ACHN (cell line): ENCODE measurements at regions not wholly inside any gene's neighbourhood (a gene's known extent, or its start where the extent isn't known, plus 50 kb on each side); places are given as distances from the start of the nearest gene placed in this dataset.

ENCODE experiments used
- DNase-seq: peaks from one replicate; pipeline ENCODE4 v3.0.0-alpha.2; 2015
- in situ Hi-C: cut with HindIII; loops from 2 replicates; pipeline ENCODE4 v1.10.0; 2017; ENCODE audit warnings: low sequenced_read_pairs, low pct_ligation_motif_present, low pct_unique_long_range_greater_than_20kb

DNA sequence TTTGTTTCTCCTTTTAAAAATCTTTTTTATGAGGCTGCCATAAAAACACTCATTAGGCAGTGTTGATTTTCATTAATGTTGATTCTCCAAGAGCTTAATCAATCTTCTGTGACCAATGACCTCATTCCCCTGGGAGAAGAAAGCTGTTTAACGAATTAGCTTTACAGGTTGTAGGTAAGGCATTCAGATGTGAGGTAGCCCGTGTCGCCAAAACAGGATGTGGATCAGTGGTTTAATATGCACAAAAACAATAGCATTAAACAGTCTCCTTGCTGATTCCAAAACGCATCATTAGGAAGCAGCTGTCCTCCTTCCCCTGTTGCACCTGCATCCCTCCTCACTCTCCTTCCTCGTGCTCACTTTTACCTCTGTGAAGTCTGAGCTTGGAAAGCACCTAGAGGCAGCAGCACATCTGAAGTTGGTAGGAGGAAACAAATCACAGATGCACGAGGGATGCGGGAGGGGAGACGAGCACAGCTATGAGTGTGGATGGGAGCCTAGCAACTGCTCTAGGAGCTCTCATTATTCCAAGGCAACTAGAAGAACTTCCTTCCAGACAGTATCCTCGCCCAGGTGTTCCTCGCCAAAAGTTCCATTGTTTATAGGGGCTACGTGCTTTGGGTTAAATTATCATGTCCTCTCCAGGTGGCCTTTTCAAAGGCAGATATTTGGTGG, 179.4 kb upstream of the SNX19 start:
- in situ Hi-C loops, result no loop called here
- DNase-seq, result no peak

DNA sequence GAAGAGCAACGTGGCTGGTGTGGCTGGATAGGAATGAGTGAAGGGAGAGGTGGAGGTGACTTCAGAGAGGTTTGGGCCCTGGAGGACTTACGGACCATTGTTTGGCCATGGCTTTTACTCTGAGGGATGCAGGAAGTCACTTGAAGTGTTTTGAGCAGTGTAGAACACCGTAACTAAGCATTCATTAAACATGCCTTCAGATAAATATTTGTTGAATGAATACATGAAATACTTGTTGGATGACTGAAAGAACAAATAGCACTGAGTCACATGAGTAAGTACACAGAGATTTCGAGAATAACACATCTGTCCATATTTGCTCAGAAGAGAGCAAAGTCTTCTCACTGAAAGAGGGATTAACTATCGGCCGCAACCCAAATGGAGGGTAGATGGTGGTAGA, 182.7 kb upstream of the SNX19 start:
- DNase-seq, result no peak
- in situ Hi-C loops, result no loop called here

DNA sequence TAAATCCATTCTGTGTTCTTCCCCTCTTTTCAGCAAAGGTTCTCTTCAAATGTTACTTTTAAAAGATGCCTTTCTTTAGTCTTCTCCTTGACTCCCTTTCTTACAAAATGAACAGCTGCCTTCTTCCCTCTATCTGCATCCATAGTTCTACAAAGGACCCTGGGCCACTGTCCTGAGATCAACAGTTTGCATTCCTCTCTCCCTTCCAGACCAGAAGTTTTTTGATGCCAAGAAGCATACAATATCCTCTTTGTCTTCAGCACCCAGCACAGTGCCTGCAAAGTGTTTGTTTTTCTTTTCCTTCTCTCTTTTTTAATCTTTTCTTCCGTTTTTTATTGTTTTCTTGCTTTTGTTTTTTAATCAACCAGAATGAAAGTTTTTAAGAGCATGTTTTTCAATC, 183.5 kb upstream of the SNX19 start:
- DNase-seq, result no peak
- in situ Hi-C loops, result no loop called here

DNA sequence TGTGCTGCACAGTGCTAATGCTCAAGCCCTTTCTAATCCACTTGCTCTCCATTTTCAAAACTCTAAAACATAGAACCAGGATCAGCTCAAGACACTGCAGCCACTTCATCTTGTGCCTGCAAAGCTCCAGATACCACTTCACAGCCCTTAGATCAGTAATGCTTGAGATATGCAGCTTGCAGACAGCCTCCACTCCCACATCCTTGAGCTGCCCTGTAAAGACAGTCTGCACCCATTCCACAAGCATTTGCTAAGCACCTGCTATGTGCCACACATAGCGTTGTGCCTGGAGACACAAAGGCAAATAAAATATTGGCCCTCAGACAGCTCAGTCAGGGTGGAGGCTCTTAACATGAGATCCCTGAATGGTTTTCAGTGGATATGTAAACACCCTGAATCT, 192.5 kb upstream of the SNX19 start:
- in situ Hi-C loops, result no loop called here
- no peak for DNase-seq

DNA sequence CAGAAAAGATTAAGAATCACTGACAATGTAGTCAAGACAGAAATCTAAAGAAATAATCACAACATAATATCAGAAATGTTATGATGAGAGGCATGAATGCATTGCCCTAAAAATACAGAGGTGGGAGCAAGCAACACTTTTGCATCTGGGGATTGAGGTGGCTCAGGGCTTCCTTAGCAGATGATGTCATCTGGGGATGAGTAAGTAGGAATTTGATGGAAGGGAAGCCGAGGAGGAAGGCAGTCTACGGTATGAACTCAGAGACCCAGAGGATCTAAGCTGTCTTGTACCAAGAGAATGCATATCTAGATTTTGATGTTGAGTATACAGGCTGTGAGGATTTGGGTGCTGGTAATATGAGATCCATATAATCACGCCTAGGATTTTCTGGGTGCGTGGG, 193.0 kb upstream of the SNX19 start:
- in situ Hi-C loops, result no loop called here
- DNase-seq, result no peak

DNA sequence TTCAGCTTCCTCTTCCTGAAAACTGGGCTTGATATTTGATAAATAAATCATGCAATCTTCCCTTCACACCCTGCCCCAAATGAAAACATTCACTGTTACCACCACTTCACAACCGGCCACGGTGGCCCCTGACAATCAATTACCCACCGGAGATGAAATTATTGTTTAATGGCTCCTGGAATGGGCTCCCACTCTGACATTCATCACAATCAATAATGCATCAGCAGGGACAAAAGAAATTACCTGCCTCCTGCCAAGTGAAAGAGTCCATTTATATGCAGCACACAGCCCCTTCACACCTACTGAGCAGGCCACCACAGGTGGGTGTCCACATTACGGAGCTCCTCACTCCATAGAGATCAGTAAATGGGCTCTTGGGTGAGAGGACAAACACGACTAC, 193.5 kb upstream of the SNX19 start:
- DNase-seq, result no peak
- in situ Hi-C loops, result no loop called here

DNA sequence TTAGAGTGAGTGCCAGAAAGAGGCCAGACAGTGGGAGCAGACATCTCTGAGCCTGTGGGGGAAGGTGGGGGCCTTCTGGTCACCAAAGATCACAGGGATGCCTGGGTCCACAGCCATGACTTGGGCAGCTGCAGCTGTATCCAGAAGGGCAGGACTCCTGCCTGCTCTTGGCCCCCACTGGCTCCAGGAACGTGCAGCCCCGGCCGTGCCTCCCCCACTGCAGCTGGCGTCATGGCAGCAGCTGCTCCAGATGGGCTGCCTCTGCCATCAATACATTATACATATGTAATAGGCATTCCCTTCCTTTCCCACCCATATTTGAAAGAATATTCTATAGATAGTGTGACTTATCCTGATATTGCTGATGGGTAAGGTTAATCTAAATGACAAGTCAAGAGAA, 195.5 kb upstream of the SNX19 start:
- in situ Hi-C loops, result no loop called here
- DNase-seq, result no peak

DNA sequence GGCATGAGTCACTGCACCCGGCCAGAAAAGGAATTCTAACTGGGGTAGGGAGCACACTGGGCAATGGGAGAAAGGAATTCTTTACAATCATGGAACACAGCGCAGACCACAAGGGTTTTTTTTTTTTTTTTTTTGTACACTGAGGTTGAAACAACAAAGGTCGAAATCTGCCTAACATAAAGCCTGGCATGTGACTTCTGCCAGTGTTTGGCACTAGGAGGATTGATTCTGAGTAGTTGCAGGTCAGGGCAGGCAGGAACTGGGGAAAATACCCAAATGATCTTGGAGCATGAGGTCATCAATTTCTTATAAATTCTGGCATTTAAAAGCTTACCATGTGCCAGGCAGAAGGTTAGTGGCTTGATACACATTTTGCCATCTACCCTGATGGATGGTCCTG, 202.0 kb upstream of the SNX19 start:
- in situ Hi-C loops, result no loop called here
- DNase-seq, result no peak

DNA sequence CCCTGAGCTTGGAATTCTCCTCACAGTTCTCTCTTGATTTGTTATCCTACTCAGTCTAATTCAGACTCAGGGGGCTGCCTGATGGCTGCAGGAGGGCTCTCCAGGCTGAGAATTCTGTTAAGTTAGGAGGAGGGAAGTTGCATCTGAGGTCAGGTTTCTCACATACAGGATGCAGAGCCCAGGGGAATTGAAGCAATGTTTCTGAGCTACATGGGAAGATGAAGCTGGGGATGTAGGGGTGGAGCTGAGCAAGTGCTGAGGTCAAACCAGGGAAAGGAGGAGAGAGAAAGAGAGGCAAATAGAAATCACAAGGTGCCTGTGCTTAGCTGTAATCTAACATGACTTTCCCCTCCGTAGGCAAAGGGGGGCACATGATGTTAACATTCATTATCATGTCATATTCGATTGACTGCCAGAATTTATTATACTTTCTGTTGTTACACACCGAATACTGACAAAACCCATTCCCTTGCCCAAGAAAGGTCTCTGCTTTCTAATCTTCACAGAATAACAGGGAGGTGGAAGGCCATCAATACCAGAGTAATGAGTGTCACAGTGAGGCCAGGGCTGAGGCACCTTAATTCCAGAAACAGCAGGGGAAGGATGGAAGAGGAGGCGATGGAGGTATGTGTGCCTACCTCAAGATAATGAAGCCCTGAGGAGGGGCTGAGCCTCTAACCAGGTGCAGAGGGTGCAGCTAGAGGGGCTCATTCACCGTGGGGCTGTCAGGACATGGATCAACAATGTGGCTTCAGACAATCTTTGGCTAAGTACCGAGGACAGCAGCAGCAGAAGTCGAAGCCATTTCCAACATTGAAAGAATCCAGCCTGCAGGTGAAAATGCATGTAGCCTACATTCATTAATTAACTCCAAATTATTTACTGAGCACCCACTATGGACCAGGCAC, 205.4 kb upstream of the SNX19 start:
- in situ Hi-C loops, result no loop called here
- DNase-seq, result no peak

DNA sequence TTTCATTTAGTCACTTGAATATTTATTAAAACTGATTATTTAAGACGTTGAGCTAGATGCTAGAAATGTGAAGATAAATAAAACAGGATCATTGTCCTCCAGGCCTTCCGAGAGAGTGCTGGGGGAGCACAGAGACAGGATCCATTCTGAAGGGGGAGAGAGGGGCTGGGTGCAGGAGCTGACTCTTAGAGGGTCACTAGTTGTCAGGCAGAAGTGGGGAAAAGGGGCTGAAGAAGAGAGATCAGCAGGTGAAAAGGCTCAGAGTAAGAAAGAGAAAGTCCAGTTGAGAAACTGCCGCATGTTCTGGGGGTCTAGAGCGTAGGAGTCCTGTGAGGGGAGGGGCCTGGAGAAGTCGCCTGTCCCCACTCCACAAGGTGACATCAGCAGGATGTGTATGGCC, 206.2 kb upstream of the SNX19 start:
- no peak for DNase-seq
- in situ Hi-C loops, result no loop called here

DNA sequence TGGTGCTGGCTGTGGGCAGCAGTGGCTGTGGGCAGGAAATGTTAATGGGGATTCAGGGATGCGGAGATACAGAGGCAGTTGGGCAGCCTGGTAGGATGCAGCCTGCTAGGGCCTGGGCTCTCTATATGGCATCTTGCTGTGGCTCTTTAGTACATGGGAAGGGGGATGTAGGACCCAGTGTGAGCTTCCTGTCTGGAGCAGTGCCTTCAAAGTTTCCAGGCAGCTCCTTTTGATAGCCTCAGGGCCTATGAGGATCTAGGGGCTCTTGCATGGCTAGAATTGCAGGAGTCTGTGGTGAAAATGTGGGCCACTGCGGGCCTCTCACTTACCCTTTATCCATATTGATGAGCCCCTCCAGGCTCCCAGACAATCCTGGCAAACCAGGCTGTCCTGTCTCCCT, 213.2 kb upstream of the SNX19 start:
- no peak for DNase-seq
- in situ Hi-C loops, result no loop called here

DNA sequence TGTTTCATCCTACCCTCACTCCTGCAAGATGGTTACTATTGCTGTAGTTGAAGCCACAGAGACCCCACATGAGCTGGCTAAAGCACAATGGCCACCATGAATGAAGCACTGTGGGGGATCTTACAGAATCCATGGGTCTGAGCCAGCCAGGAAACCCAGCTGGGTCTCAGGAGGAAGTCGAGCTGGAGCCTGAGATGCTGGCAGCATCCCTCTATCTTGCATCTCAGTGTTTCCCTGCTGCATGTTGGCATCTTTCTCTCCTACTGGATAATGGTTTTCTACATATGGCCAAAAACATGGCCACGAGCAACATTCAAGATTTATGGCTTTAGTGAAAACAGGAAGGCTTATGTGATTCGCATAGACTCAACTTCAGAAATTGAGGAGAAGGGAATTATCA, 219.3 kb upstream of the SNX19 start:
- DNase-seq, result no peak
- in situ Hi-C loops, result no loop called here

DNA sequence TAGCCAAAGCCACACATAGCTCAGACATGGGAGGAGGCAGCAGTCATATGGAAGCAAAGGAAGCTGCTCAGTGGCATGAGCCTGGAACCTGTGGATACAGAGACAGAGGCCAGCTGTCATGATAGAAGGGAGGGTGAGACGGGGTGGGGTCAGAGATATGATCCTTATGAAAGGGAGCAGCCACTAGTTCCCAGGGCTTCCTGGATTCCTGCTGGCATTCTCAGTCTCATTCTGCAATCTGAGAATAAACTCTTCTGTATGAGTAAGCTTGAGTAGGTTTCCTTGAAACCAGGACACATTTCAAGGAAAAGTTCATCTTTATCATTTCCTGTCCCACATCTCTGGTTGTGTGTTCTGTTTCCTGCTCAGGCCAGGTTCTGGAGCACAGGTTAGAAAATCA, 220.2 kb upstream of the SNX19 start:
- in situ Hi-C loops, result no loop called here
- DNase-seq, result no peak

DNA sequence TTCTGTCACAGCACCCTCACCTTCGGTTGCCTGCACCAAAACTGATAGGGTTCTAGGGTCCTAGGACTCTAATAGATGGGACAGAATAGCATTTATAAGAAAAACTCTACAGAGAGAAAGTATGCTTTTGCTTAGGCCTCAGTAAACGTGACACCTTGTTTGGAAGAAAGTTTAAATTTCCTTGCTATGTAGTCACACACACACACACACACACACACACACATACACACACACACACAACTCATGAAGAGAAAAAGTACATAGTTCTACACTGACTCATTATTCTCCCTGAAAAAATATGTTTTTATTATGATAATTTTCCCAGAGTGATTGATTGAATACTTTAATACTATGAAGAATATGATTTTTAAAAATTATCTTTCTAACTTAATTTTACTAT, 220.8 kb upstream of the SNX19 start:
- in situ Hi-C loops, result no loop called here
- no peak for DNase-seq

DNA sequence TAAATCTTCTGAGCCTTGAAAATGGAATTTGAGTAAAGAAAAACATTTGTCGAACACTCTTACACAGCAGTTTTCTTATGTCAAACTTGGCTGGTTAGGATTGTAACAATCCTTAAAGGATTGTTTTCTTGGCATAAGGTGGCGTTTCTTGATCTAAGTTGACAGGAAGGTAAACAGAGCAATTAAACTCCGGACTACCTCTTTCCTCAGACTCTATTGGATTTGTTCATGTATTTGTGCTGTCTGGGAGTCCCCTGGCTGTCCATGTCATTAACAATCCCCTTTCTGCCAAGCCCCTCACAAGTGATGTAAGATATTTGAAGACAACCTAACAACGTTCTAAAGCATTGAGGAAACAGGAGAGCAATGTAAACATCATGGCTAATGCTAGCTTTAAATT, 222.5 kb upstream of the SNX19 start:
- no peak for DNase-seq
- in situ Hi-C loops, result no loop called here

DNA sequence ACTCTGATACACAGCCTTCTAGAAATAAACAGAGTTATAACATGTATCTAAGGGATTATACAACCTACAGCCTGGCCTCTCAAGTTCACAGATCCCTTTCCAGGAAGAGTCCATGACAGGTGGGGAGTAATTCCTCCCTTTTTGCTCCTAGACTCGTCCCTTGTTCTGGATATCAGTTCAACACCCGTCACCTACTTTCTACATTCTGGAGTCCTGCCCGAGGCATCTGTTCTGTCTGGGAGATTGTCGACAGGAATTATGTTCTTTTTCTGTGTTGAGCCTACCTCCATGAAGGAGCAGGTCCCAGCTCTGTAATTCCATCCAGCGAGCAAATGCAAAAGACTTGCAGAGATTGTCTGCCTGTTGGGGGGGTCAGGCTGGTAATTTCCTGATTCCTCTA, 224.6 kb upstream of the NTM start:
- DNase-seq, result no peak

DNA sequence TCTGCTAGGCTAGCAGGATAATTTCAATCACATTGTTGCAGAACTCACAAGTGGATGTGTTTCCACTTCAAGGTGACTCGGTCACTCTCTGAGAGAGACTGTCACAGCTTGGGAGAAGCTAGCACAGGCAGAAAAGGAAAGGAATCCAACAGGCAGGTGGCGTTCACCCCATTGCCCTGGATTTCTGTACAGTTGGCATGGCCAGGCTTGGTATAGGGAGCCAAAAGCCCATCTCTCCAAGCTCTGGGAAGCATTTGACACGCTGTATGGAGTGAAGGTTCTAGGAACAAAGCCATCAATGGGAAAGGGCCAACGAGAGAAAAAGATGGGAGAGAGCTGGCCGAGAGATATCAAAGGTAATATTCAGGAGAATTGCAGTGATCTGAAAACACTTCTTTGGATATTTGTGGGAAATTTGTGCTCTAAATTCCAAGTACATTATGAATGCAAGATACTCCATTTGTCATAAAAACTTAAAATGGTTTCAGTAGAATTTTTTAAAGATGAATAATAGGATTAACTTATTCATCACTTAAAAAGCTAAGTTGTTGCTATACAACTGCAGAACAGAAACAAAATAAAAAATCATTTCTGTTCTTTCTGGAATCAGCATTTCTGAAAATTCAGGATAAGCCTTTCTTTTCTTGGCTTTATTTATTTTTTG, 223.5 kb upstream of the NTM start:
- DNase-seq, result no peak
- in situ Hi-C loops, result no loop called here

More for the DNA sequence above, 224.6 kb upstream of the NTM start:
- in situ Hi-C loops, result no loop called here

DNA sequence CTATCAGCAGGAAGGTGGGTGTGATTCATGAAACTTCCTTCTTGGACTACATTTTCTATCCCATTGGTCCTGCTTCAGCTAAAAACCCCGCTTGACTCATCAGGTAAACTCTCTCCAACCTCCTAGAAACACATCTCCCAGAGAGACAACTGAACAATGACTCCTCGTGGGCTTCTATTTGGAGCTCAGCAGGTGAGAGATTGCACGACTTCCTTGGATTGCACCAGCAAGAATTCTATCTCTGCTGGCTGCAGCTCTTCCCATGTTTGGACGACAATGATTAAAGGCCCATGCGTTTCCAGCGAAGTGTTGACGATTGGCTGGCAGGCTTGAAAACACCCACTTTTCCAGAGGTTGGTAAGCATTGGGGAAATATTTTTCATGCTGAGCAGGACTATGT, 216.1 kb upstream of the NTM start:
- in situ Hi-C loops, result no loop called here
- DNase-seq, result no peak

DNA sequence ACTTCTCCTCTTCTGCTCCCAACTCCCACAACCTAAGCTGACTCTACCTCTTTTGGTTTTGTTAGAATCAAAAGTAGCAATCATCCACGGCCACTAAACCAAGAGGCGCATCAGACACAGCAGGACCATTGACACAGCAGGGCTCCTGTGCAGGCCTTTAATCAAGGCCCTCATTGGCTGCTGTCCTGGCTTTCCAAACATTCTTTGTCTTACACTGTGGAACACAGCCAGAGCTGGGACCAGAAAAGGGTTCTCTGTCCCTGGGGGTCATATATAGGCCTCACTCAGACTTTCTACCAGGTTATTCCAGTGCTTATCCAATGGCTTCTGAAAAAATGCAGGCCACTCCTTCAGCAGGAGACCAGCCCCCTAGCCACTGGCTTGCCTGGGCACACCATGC, 212.7 kb upstream of the NTM start:
- in situ Hi-C loops, result no loop called here
- no peak for DNase-seq

DNA sequence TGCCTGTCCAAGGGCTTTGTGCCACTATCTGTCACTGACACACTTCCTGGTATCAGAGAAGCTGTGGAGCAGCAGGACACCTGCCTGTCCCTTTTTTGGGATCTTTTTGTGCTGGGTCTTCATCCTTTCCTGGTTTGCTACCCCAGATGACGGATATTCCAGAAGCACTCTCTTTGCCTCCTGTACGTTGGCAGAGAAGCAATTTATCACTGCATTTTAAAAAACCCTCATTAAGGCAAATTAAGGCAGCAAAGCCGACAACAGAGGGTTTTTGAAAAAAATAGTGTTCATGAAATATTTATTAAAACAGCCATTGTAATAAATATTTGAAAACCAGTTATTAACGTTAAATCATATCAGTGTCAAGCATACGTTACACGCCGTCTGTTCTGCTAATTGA, 209.6 kb upstream of the NTM start:
- in situ Hi-C loops, result no loop called here

More for the DNA sequence above, 209.6 kb upstream of the NTM start:
- no peak for DNase-seq
